Astrocyte (in vitro differentiated cells and primary cell): ENCODE measurements at regions not wholly inside any gene's neighbourhood (a gene's known extent, or its start where the extent isn't known, plus 50 kb on each side); places are given as distances from the start of the nearest gene placed in this dataset.

ENCODE experiments used
- DNase-seq: peaks from one replicate; pipeline ENCODE4 v3.0.0-alpha.2; 2010; ENCODE audit warnings: low read depth
- FAIRE-seq: peaks from 2 replicates; lab custom pipeline; 2011; peaks lifted over from hg19 to GRCh38; lab: Jason Lieb, UNC
- H2AFZ ChIP-seq: 2 replicates; pipeline ENCODE4 v1.6.0; 2012; ENCODE audit warnings: low read depth, low read length, inconsistent platforms
- H3K27ac ChIP-seq: 2 replicates; pipeline ENCODE4 v1.5.1; 2011; ENCODE audit warnings: low read depth, low read length, inconsistent platforms
- H3K27me3 ChIP-seq: 2 replicates; pipeline ENCODE4 v1.6.0; 2011; ENCODE audit warnings: low read length, inconsistent platforms; ENCODE audit not compliant: insufficient read depth
- H3K36me3 ChIP-seq: 2 replicates; pipeline ENCODE4 v1.5.1; 2011; ENCODE audit warnings: low read length, inconsistent platforms; ENCODE audit not compliant: insufficient read depth
- H3K4me1 ChIP-seq: 2 replicates; pipeline ENCODE4 v1.5.1; 2011; ENCODE audit warnings: low read length, inconsistent platforms; ENCODE audit not compliant: insufficient read depth
- H3K4me2 ChIP-seq: 2 replicates; pipeline ENCODE4 v1.6.0; 2012; ENCODE audit warnings: low read length, inconsistent platforms
- H3K4me3 ChIP-seq: 2 replicates; pipeline ENCODE4 v1.5.1; 2011; ENCODE audit warnings: low read depth, mild to moderate bottlenecking, low read length, inconsistent platforms; ENCODE audit not compliant: insufficient read depth
- H3K79me2 ChIP-seq: 2 replicates; pipeline ENCODE4 v1.6.0; 2012; ENCODE audit warnings: mild to moderate bottlenecking, low read length, inconsistent platforms; ENCODE audit not compliant: insufficient read depth
- H3K9ac ChIP-seq: 2 replicates; pipeline ENCODE4 v1.6.0; 2012; ENCODE audit warnings: mild to moderate bottlenecking, low read length, inconsistent platforms
- H3K9me3 ChIP-seq: 2 replicates; pipeline ENCODE4 v1.5.1; 2012; ENCODE audit warnings: low read depth, mild to moderate bottlenecking, low read length, inconsistent platforms; ENCODE audit not compliant: insufficient read depth
- H4K20me1 ChIP-seq: 2 replicates; pipeline ENCODE4 v1.6.0; 2012; ENCODE audit warnings: low read length, inconsistent platforms; ENCODE audit not compliant: insufficient read depth
- H3K27ac Mint-ChIP-seq: one replicate; pipeline ENCODE4 v1.8.0; 2021; ENCODE audit warnings: mild to moderate bottlenecking, mixed read lengths; ENCODE audit not compliant: unreplicated experiment
- H3K27me3 Mint-ChIP-seq: one replicate; pipeline ENCODE4 v1.8.0; 2021; ENCODE audit warnings: low read depth, mixed read lengths; ENCODE audit not compliant: unreplicated experiment
- H3K36me3 Mint-ChIP-seq: one replicate; pipeline ENCODE4 v1.8.0; 2021; ENCODE audit warnings: low read depth, mixed read lengths; ENCODE audit not compliant: unreplicated experiment
- H3K4me1 Mint-ChIP-seq: one replicate; pipeline ENCODE4 v1.8.0; 2021; ENCODE audit warnings: low read depth, mixed read lengths; ENCODE audit not compliant: unreplicated experiment
- H3K4me3 Mint-ChIP-seq: one replicate; pipeline ENCODE4 v1.8.0; 2021; ENCODE audit warnings: mild to moderate bottlenecking, moderate library complexity, mixed read lengths; ENCODE audit not compliant: unreplicated experiment
- H3K9me3 Mint-ChIP-seq: one replicate; pipeline ENCODE4 v1.8.0; 2021; ENCODE audit warnings: mild to moderate bottlenecking, mixed read lengths; ENCODE audit not compliant: unreplicated experiment
- EZH2 ChIP-seq: IDR thresholded peaks from 2 replicates; pipeline ENCODE4 v1.6.1; 2012; ENCODE audit warnings: mild to moderate bottlenecking, low read length, inconsistent platforms; ENCODE audit not compliant: insufficient read depth
- TF ChIP-seq, protein P1 (sequence below): IDR thresholded peaks from 2 replicates; pipeline ENCODE4 v1.5.1; 2011; ENCODE audit warnings: low read depth, mild to moderate bottlenecking, inconsistent platforms, low read length, moderate library complexity; ENCODE audit not compliant: insufficient read depth

- no peak for TF ChIP-seq EZH2
- TF ChIP-seq, protein P1, sequence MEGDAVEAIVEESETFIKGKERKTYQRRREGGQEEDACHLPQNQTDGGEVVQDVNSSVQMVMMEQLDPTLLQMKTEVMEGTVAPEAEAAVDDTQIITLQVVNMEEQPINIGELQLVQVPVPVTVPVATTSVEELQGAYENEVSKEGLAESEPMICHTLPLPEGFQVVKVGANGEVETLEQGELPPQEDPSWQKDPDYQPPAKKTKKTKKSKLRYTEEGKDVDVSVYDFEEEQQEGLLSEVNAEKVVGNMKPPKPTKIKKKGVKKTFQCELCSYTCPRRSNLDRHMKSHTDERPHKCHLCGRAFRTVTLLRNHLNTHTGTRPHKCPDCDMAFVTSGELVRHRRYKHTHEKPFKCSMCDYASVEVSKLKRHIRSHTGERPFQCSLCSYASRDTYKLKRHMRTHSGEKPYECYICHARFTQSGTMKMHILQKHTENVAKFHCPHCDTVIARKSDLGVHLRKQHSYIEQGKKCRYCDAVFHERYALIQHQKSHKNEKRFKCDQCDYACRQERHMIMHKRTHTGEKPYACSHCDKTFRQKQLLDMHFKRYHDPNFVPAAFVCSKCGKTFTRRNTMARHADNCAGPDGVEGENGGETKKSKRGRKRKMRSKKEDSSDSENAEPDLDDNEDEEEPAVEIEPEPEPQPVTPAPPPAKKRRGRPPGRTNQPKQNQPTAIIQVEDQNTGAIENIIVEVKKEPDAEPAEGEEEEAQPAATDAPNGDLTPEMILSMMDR = no peak
- no peaks in the 10 kb centered on the region for H3K9me3 ChIP-seq
- Mint-ChIP-seq H3K4me3 (no peak overlapping the region), H3K4me1 (no peaks in the 10 kb centered on the region), H3K9me3 (no peaks in the 10 kb centered on the region), H3K27me3 (no peaks in the 10 kb centered on the region), H3K36me3 (no peaks in the 10 kb centered on the region), H3K27ac (no peak overlapping the region)
- H4K20me1 ChIP-seq = no peaks in the 10 kb centered on the region
- no peak overlapping the region for H3K27ac ChIP-seq
- H3K4me2 ChIP-seq = no peak overlapping the region
- no peaks in the 10 kb centered on the region for H3K36me3 ChIP-seq
- FAIRE-seq (no peak), DNase-seq (no peak)
- H3K4me3 ChIP-seq = no peak overlapping the region
- no peak overlapping the region for H3K9ac ChIP-seq
- H2AFZ ChIP-seq = no peak overlapping the region
- no peaks in the 10 kb centered on the region for H3K79me2 ChIP-seq
- no peaks in the 10 kb centered on the region for H3K4me1 ChIP-seq
- H3K27me3 ChIP-seq = no peaks in the 10 kb centered on the region
These were observed 58.4 kb upstream of the RUNX1 start for GRCh38 chr21:35107520-35107919.

- Histone ChIP-seq H3K4me3 (no peak overlapping the region), H3K27me3 (no peaks in the 10 kb centered on the region), H2AFZ (no peak overlapping the region), H3K4me2 (no peak overlapping the region), H3K9me3 (no peaks in the 10 kb centered on the region), H3K4me1 (no peaks in the 10 kb centered on the region), H4K20me1 (no peaks in the 10 kb centered on the region), H3K27ac (no peak overlapping the region), H3K9ac (no peak overlapping the region), H3K79me2 (no peaks in the 10 kb centered on the region), H3K36me3 (no peaks in the 10 kb centered on the region)
- TF ChIP-seq EZH2 = no peak
- TF ChIP-seq, protein P1 = no peak
- DNase-seq (no peak), FAIRE-seq (no peak)
- H3K4me1 Mint-ChIP-seq = no peaks in the 10 kb centered on the region
- no peak overlapping the region for H3K27ac Mint-ChIP-seq
- no peaks in the 10 kb centered on the region for H3K9me3 Mint-ChIP-seq
- no peaks in the 10 kb centered on the region for H3K36me3 Mint-ChIP-seq
- no peak overlapping the region for H3K4me3 Mint-ChIP-seq
- H3K27me3 Mint-ChIP-seq = no peaks in the 10 kb centered on the region
These were observed 57.2 kb upstream of the RUNX1 start for GRCh38 chr21:35106246-35106835.
